ENCODE measurements at regions not wholly inside any gene's neighbourhood (a gene's known extent, or its start where the extent isn't known, plus 50 kb on each side); places are given as distances from the start of the nearest gene placed in this dataset.

DNA sequence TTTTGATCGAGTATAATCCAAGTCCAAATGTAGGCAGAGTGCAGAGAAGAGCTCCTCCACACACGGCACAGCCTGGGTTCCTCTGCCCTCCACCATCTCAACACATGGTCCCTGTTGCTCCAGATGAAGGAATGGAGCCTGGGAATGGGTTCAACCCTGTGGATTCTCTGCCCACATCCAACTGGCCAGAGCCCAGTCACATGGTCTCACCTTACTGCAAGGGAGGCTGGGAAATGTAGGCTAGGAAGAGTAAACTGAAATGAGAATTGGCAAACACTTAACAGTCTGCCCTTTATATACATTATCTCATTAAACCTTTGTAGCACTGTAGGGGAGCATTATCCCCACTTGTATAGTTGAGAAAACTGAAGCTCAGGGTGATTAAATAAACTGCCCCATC lies 60.1 kb upstream of the RAB4A start:
- DNase-seq (ENCODE audit: low read depth): no peak

DNA sequence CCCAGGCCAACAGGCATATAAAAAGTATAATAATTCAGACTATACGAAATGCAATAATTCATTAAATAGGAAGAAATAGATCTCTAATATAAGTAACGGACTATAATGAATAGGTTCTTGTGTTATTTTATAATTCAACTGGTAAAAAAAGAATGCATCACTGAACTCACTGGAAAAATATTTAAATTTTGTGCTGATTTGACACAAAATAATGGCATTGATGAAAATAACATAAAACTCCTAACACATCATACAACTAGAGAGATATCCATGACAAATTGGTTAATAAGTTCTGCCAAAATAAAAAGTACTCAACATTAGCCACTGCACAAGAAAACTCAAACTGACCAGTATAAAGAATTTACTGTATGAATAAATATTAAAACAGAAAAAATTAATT lies 57.1 kb upstream of the RAB4A start:
- no peak for DNase-seq (ENCODE audit: low read depth)

DNA sequence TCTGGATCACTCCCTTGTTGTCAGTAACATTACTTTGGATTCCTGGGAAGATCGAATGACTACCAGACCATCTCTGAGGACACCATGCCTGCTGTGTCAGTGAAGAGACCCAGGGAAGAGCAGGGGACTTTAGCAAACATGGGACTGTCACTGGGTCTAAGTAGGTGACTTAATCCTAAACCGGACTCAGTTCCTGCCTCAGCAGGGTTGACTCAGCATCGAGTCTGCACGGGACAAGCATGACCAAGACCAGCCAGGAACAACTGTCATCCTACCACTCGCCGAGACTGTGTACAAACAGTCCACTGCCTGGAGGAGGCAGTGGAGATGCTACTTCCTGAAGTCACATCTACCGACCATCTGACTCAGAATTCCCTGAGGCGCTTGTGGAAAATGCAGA lies 53.2 kb upstream of the RAB4A start:
- DNase-seq (ENCODE audit: low read depth): no peak

DNA sequence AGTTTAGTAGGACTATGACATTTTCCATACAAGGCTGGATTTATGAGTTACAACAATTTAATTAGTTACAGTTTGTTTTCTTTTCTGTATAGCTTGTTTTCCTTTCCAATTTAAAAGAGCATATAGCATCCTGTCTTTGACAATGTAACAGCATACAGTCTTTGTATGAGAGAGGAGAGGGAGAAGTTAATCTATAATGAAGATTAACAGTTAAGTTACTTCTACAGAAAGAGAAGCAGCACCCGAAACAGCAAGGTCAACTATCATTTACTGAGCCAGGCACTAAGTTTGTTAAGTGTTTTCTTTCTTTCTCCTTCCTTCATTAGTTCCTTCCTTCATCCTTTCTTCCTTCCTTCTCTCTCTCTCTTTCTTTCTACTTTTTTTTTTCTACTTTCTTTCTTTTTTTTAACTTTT lies 52.3 kb upstream of the RAB4A start:
- DNase-seq (ENCODE audit: low read depth): no peak

DNA sequence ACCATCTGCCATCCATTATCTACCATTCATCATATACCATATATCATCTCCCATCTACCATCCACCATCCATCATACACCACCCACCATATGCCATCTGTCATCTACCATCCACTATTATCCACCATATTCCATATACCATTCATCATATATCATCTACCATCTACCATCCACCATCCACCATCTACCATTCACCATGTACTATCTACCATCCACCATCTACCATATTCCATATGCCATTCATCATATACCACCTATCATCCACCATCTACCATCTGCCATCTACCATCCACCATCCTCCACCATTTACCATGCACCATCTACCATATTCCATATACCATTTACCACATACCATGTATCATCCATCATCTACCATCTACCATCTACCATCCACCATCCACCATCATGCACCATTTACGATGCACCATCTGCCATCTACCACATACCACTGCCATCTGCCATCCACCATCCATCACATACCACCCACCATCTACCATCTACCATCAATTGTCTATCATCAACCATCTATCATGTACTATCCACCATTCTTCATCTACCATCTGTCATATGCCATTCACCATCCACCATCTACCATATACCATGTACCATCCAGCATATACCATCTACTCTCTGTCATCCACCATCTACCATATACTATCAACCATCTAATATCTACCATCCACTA lies 50.6 kb upstream of the RAB4A start:
- no peak for DNase-seq (ENCODE audit: low read depth)

DNA sequence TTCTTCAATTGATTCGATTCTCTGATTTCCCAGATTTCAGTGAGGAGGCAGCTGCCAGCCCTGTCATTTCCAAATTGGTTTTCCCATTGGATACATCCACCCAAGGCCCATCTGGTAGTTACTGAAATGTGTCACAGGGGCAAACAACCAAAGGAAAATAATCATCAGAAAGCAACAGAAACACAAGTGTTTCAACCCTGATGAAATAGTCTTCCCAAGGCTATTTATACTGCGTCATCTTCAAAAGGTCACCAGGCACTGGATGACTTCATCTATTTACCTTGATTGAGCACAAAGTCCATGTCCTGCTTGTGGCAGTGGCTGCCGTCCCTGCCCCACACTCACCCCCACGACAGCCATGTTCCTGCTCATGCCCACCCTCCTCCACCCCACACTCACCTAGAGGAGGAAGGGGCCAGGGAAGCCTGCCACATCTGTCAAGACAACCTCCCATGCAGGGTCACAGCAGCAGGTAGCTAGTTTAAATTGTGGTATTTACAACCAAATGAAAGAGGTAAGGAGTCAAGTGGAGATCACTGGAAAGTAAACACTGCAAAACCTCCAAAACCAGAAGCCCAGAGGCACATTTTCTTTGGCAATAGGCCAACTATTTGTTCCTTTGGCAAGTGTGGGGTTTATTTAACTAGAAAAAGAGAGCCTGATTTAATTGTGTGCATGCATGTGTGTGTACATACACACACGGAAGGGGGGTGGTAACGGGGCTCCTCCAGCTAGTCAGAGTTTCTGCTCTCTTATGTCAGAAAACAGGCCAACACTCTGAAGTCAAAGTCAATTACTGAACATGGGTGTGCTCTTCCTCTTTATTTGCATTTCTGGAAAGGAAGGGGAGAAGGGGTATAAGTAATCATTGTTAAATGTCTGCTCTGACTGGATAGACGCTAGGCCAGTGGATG lies 49.5 kb upstream of the RAB4A start:
- DNase-seq (ENCODE audit: low read depth): no peak

Measured in stromal cell of bone marrow (primary cell).